Pancreas (tissue), 10 donors: ENCODE measurements at regions not wholly inside any gene's neighbourhood (a gene's known extent, or its start where the extent isn't known, plus 50 kb on each side); places are given as distances from the start of the nearest gene placed in this dataset.
A peak's percentile ranks its signal among the peaks of the same experiment; 100 is the strongest.

Experiments
- ATAC-seq, 4 donors: fragments of 200-7000 bp; cut with Tn5 transposase; one replicate each; pipeline versions ENCODE4 v1.8.0 to v1.9.1; 2020; ENCODE audit warnings: mild to moderate bottlenecking in 4 of 4, moderate library complexity in 4 of 4
- DNase-seq, 6 donors: peaks; one replicate each; pipeline ENCODE4 v3.0.0-alpha.2; 2020
- FAIRE-seq: peaks from 2 replicates; lab custom pipeline; 2012; peaks lifted over from hg19 to GRCh38; lab: Jason Lieb, UNC
- H3K27ac ChIP-seq, 4 donors: fragments of 200-600 bp; sonication (generic); 1 replicate in 3 of 4; 2 replicates in 1 of 4; pipeline versions ENCODE4 v1.5.0 to v1.8.0; 2020
- H3K27me3 ChIP-seq, 4 donors: fragments of 200-600 bp; one replicate each; pipeline ENCODE4 v1.8.0; 2021
- H3K36me3 ChIP-seq, 3 donors: fragments of 200-600 bp; sonication (generic) in 1 of 3; one replicate each; pipeline versions ENCODE4 v1.5.0 to v1.8.0; 2020 to 2021
- H3K4me1 ChIP-seq, 3 donors: fragments of 200-600 bp; one replicate each; pipeline ENCODE4 v1.8.0; 2021
- H3K4me3 ChIP-seq, 4 donors: fragments of 200-600 bp; sonication (generic) in 2 of 4; one replicate each; pipeline versions ENCODE4 v1.5.0 to v1.8.0; 2020 to 2021
- H3K9me3 ChIP-seq, 4 donors: fragments of 200-600 bp; one replicate each; pipeline ENCODE4 v1.8.0; 2021
- CTCF ChIP-seq, 4 donors: fragments of 200-600 bp; sonication (generic) in 3 of 4; IDR thresholded peaks; one replicate each; pipeline versions ENCODE4 v1.5.0 to v1.8.0; 2021; ENCODE audit warnings: antibody characterized with exemption in 4 of 4
- WGBS, 2 donors: extraction: QIAGEN DNeasy Blood & Tissue Kit; methylation state at CpG; one replicate each; pipeline ENCODE4 v1.1.7; 2013; 5-methylcytosine and 5-hydroxymethylcytosine counted together
- intact Hi-C, 3 donors: fragments of 100-400 bp; cut with DNase I; formaldehyde crosslinking; loops; one replicate each; pipeline versions ENCODE4 v1.11.1 to v1.14.2; 2022
- donor health status: healthy with polysubstance abuse.
- donor health status: DM: no; HTN: no; CAD: no; lungs with moderate emphysema.
- donor health status: DM: no; HTN: no; CAD: no.
- donor health status: control.
- donor health status: control.
- donor health status: Bipolar disorder and iron deficiency.
- donor health status: DM: yes; HTN: yes; CAD: no.
- donor health status: DM: no; HTN: no; CAD: no.
- donor health status: DM: no; HTN: no; CAD: no.
- donor health status: DM: yes; HTN: yes; CAD: no.

DNA sequence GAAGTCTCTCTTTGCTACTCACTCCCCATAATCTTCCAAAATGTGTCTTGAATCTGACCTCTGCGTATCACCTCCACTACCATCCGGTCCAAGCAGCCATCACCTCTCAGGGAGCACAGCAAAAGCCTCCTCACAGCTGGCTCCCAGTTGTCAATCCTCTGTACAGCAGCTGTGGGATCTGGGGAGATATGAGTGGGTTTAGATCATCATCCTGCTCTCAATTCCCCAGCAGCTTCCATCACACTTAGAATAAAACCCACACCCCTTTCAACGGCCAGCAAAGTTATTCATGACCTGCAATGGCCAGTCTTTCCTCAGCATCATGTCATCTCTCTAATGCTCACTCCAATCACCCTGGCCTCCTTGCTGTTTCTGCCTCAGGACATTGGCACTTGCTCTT, 261.6 kb downstream of the PAX3 start:
- Histone ChIP-seq H3K36me3 (no peaks in the 10 kb centered on the region), H3K27ac (no peak overlapping the region), H3K4me1 (no peaks in the 10 kb centered on the region), H3K9me3 (no peaks in the 10 kb centered on the region), H3K4me3 (no peak overlapping the region), H3K27me3 (no peaks in the 10 kb centered on the region)
- no peak for TF ChIP-seq CTCF (IDR thresholded peaks at IDR 0.05)
- DNase-seq (no peak), FAIRE-seq (no peak), ATAC-seq (no peak)
- intact Hi-C loops = no loop called here
- WGBS, 2 donors = 63 to 68% methylated on average over 3 of the region's 3 CpGs

DNA sequence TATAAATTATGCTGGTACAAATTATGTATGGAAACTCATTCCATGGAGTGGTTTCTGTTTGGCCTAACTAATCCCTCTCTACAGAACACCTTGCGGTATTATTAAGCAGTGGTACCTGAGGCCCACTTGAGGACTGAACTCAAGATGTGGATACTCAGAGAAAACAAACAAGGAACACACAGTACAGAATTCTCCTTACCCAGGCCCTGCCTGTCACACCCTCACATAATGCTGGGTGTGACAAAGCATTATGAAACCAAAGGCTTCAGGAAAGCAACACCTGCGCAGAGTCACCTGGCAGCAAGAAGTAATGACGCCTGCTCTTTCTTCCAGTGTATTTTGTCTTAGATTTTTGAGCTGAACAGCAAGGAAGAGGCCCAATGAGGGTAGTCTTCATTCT, 264.7 kb downstream of the PAX3 start:
- FAIRE-seq (no peak), DNase-seq (no peak), ATAC-seq (peak in 1 of 4 donors; percentile 30)
- Histone ChIP-seq H3K27ac (no peak overlapping the region), H3K9me3 (no peaks in the 10 kb centered on the region), H3K4me3 (no peak overlapping the region), H3K27me3 (no peaks in the 10 kb centered on the region), H3K4me1 (no peaks in the 10 kb centered on the region), H3K36me3 (no peaks in the 10 kb centered on the region)
- no peak for TF ChIP-seq CTCF (IDR thresholded peaks at IDR 0.05)
- 88 to 91% methylated on average over 3 of the region's 3 CpGs for WGBS, 2 donors
- intact Hi-C loops = no loop called here

DNA sequence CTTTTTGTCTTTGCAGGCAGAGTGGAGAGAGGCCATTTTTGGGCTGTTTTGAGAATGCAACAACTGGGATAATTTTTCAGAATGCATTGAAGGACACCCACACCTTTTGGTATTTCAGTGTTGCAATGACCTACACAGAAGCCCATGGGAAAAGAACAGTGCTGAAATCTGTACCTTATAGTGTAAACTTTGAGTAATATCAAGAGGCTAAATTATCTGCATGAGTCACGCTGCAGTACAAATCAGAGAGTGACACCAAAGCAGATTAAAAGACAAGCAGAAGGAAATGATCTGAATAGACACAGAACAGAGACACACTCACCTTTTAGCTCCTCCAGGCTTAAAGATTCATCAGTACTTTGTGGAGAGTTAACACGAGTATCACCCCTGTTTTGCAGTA, 265.3 kb downstream of the PAX3 start:
- WGBS, 2 donors = 51 to 63% methylated on average over 2 of the region's 2 CpGs
- no peaks in the 10 kb centered on the region for H3K9me3 ChIP-seq
- DNase-seq = no peak
- H3K4me3 ChIP-seq = no peak overlapping the region
- H3K36me3 ChIP-seq = no peaks in the 10 kb centered on the region
- intact Hi-C loops = no loop called here
- no peak for FAIRE-seq
- TF ChIP-seq CTCF (IDR thresholded peaks at IDR 0.05) = no peak
- H3K27me3 ChIP-seq = no peaks in the 10 kb centered on the region
- H3K4me1 ChIP-seq = no peaks in the 10 kb centered on the region
- no peak for ATAC-seq
- H3K27ac ChIP-seq = no peak overlapping the region

DNA sequence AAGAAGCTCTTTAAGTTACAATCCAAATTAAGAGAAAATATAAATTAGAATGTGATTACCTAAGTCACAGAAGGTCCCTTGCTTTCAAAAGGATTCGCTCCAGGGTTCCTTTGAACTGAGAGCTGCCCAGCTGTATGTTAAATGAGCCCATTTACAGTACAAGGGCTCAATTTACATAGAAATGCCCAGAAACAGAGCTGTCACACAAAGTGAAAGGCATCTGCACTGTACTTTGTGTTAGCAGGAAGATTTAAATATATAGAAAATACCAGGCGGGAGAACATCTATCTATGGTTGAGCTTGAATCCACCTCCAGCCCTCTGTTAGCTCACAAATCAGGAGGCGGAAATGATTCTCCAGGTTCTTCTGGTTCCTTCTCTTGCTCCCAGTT, 272.9 kb downstream of the PAX3 start:
- WGBS, 2 donors = 46 to 68% methylated on average over 3 of the region's 3 CpGs
- no peak for FAIRE-seq
- TF ChIP-seq CTCF (IDR thresholded peaks at IDR 0.05) = no peak

GRCh38 chr2:222024932-222025880, 273.6 kb downstream of the PAX3 start:
- no peak for FAIRE-seq
- 26 to 30% methylated on average over 8 of the region's 8 CpGs for WGBS, 2 donors

More for the DNA sequence above, 272.9 kb downstream of the PAX3 start:
- intact Hi-C loops = no loop called here
- Histone ChIP-seq H3K27me3 (peaks cover 0 to 8% (median 0%) of the 10 kb centered on the region in 4 donors), H3K27ac (no peak overlapping the region), H3K9me3 (no peaks in the 10 kb centered on the region), H3K36me3 (no peaks in the 10 kb centered on the region), H3K4me3 (no peak overlapping the region), H3K4me1 (no peaks in the 10 kb centered on the region)
- no peak for DNase-seq
- no peak for ATAC-seq

More at GRCh38 chr2:222024932-222025880, 273.6 kb downstream of the PAX3 start:
- Histone ChIP-seq H3K4me3 (no peak overlapping the region), H3K9me3 (no peaks in the 10 kb centered on the region), H3K36me3 (no peaks in the 10 kb centered on the region), H3K27me3 (peaks cover 0 to 8% (median 0%) of the 10 kb centered on the region in 4 donors), H3K4me1 (no peaks in the 10 kb centered on the region), H3K27ac (no peak overlapping the region)
- DNase-seq (no peak), ATAC-seq (peak in 3 of 4 donors; percentile 40 to 61 (median 58))
- TF ChIP-seq CTCF (IDR thresholded peaks at IDR 0.05) = peak in 3 of 4 donors; percentile 22 to 31 (median 23)
- intact Hi-C loops = no loop called here
